ENCODE measurements at regions not wholly inside any gene's neighbourhood (a gene's known extent, or its start where the extent isn't known, plus 50 kb on each side); places are given as distances from the start of the nearest gene placed in this dataset.

GRCh38 chr5:88657136-88657535, 225.8 kb downstream of the MEF2C start:
- TF ChIP-seq GATA2 (IDR thresholded peaks at IDR 0.05; ENCODE audit: low read depth, low read length) (no peak), GATA3 (IDR thresholded peaks at IDR 0.05; ENCODE audit: low read depth, low read length) (no peak)
